ENCODE measurements at regions not wholly inside any gene's neighbourhood (a gene's known extent, or its start where the extent isn't known, plus 50 kb on each side); places are given as distances from the start of the nearest gene placed in this dataset.

- TF ChIP-seq, protein P1, sequence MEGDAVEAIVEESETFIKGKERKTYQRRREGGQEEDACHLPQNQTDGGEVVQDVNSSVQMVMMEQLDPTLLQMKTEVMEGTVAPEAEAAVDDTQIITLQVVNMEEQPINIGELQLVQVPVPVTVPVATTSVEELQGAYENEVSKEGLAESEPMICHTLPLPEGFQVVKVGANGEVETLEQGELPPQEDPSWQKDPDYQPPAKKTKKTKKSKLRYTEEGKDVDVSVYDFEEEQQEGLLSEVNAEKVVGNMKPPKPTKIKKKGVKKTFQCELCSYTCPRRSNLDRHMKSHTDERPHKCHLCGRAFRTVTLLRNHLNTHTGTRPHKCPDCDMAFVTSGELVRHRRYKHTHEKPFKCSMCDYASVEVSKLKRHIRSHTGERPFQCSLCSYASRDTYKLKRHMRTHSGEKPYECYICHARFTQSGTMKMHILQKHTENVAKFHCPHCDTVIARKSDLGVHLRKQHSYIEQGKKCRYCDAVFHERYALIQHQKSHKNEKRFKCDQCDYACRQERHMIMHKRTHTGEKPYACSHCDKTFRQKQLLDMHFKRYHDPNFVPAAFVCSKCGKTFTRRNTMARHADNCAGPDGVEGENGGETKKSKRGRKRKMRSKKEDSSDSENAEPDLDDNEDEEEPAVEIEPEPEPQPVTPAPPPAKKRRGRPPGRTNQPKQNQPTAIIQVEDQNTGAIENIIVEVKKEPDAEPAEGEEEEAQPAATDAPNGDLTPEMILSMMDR (IDR thresholded peaks at IDR 0.05) = no peak
- Histone ChIP-seq H3K27ac (no peak overlapping the region), H3K36me3 (no peaks in the 10 kb centered on the region), H3K9me3 (no peaks in the 10 kb centered on the region), H3K4me1 (ENCODE audit: control insufficient read depth in 1 of 2, insufficient read depth in 1 of 2, low read depth in 1 of 2, low read length in 1 of 2) (no peaks in the 10 kb centered on the region), H3K4me3 (ENCODE audit: low read depth in 1 of 2, low read length in 1 of 2) (no peak overlapping the region), H3K27me3 (no peaks in the 10 kb centered on the region)
These were observed 218.3 kb upstream of the DAAM1 start for GRCh38 chr14:58969951-58970751.

GRCh38 chr14:58972233-58973017 lies 216.0 kb upstream of the DAAM1 start:
- H3K27ac ChIP-seq = no peak overlapping the region
- no peak overlapping the region for H3K4me3 ChIP-seq (ENCODE audit: low read depth in 1 of 2, low read length in 1 of 2)
- TF ChIP-seq, protein P1 (IDR thresholded peaks at IDR 0.05) = no peak

DNA sequence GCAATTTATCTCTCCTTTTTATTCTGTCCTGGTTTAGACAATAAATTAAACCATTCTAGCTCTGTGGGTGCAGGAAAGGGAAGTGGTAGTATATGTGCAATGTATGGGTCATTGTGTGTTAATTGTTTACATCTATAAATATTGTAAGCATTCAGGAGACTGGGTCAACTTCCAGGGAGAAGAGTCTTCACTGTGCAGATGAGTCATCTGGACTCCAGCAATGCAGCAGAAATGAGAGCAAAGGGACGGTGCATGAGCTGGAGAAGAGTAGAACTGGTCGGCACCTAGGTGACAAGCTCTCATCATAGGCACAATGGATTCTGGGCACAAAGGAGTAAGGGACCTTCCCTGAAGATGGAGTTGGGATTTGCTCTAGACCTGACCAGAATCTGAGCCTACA lies 211.1 kb upstream of the DAAM1 start:
- H3K27ac ChIP-seq = no peak overlapping the region
- H3K27me3 ChIP-seq = no peaks in the 10 kb centered on the region
- H3K9me3 ChIP-seq = no peaks in the 10 kb centered on the region
- no peak overlapping the region for H3K4me3 ChIP-seq (ENCODE audit: low read depth in 1 of 2, low read length in 1 of 2)
- H3K4me1 ChIP-seq (ENCODE audit: control insufficient read depth in 1 of 2, insufficient read depth in 1 of 2, low read depth in 1 of 2, low read length in 1 of 2) = no peaks in the 10 kb centered on the region
- H3K36me3 ChIP-seq = no peaks in the 10 kb centered on the region
- TF ChIP-seq, protein P1 (IDR thresholded peaks at IDR 0.05) = no peak

More at GRCh38 chr14:58972233-58973017, 216.0 kb upstream of the DAAM1 start:
- no peaks in the 10 kb centered on the region for H3K4me1 ChIP-seq (ENCODE audit: control insufficient read depth in 1 of 2, insufficient read depth in 1 of 2, low read depth in 1 of 2, low read length in 1 of 2)
- no peaks in the 10 kb centered on the region for H3K27me3 ChIP-seq
- no peaks in the 10 kb centered on the region for H3K9me3 ChIP-seq
- no peaks in the 10 kb centered on the region for H3K36me3 ChIP-seq

- H3K27me3 ChIP-seq = no peaks in the 10 kb centered on the region
- TF ChIP-seq, protein P1 (IDR thresholded peaks at IDR 0.05) = no peak
- no peaks in the 10 kb centered on the region for H3K9me3 ChIP-seq
- no peaks in the 10 kb centered on the region for H3K36me3 ChIP-seq
- H3K4me1 ChIP-seq (ENCODE audit: control insufficient read depth in 1 of 2, insufficient read depth in 1 of 2, low read depth in 1 of 2, low read length in 1 of 2) = no peaks in the 10 kb centered on the region
- H3K4me3 ChIP-seq (ENCODE audit: low read depth in 1 of 2, low read length in 1 of 2) = no peak overlapping the region
- no peak overlapping the region for H3K27ac ChIP-seq
These were observed 210.1 kb upstream of the DAAM1 start for GRCh38 chr14:58978343-58978742.

DNA sequence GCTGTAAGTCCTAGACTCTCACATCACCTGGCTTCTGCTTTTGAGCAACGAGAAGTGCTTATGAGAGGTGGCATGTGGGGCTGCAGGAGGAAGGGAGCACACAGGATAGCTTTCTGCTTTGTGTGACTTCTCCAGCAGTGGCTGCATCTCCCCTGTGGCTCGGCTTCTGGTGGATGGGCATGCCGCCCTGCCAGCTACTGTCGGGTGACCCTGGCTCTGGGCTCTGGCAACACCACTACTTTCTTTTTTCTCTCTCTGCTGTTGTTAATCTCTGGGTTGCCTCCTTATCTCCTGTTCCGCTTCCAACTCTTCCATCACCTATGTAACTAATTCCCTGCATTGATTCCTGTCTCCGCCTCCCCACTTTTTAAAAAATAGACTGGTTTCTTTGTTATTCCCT lies 209.1 kb upstream of the DAAM1 start:
- Histone ChIP-seq H3K9me3 (no peaks in the 10 kb centered on the region), H3K27ac (no peak overlapping the region), H3K27me3 (no peaks in the 10 kb centered on the region), H3K36me3 (no peaks in the 10 kb centered on the region), H3K4me3 (ENCODE audit: low read depth in 1 of 2, low read length in 1 of 2) (no peak overlapping the region), H3K4me1 (ENCODE audit: control insufficient read depth in 1 of 2, insufficient read depth in 1 of 2, low read depth in 1 of 2, low read length in 1 of 2) (no peaks in the 10 kb centered on the region)
- TF ChIP-seq, protein P1 (IDR thresholded peaks at IDR 0.05) = no peak
